ENCODE measurements at regions not wholly inside any gene's neighbourhood (a gene's known extent, or its start where the extent isn't known, plus 50 kb on each side); places are given as distances from the start of the nearest gene placed in this dataset.

DNA sequence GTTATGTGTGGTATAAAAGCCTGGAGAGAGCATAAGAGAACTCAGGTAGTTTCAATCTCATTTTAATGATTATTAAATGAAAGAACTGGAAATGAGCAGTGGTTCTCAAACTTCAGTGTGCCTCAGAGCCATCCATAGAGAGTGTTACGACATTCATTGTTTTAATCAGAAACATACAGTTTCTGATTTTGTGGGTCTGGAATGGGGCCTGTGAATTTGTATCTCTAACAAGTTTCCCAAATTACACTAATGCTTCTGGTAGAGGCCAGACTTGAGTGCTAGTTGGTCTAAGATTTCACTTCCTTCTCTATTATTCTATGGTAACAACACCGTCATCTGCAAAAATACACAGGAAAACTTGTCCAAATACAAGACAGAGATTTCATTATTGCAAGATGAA lies 292.0 kb upstream of the NECTIN3 start:
- TF ChIP-seq POLR2A (IDR thresholded peaks at IDR 0.05; ENCODE audit: low read length) (no peak), GATA1 (IDR thresholded peaks at IDR 0.05; ENCODE audit: low read depth, low read length) (no peak)

All from erythroblast (primary cell).